Embryonic facial prominence (tissue), 1 donor: ENCODE measurements at regions not wholly inside any gene's neighbourhood (a gene's known extent, or its start where the extent isn't known, plus 50 kb on each side); places are given as distances from the start of the nearest gene placed in this dataset.

ENCODE experiments used
- DNase-seq: peaks from one replicate; pipeline ENCODE4 v3.0.0-alpha.2; 2016; ENCODE audit errors: extremely low spot score

DNA sequence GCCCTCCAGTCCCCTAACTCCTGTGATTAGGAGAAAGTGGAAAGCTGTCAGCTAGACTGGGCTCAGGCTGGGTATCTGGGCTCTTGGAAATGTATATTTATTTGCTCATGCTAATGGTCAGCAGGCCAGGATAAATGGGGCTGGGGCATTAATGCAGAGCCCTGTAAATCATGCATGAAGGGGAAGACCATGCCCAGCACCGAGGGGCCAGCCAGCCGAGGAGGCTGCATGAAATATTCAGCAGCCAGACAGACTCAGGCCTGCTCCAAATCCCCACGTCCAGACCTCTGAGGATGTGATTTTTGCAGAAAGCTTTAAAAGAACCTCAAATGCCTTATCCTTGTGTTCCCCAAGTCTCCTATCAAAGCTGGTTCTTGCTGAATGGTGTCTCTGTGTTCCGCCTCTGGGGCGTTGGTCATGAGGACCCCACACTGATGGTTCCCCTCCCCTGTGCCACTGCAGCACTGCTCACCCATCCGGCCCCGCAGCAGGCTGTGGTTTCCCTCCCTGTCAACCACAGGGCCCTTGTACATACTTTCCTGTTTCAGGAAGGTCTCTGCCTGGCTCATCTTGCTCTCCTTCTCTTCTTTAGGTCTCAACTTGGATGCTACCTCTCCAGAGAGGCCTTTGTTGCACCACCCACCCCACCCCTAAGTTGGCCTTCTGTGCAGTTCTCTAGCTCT, 358.4 kb downstream of the CDH26 start:
- DNase-seq: no peak

- DNase-seq: no peak
Observed at GRCh38 chr20:60317401-60317800, 359.2 kb downstream of the CDH26 start.

GRCh38 chr20:60321601-60322000, 363.4 kb downstream of the CDH26 start:
- no peak for DNase-seq

GRCh38 chr20:60326821-60327220, 368.6 kb downstream of the CDH26 start:
- no peak for DNase-seq

- no peak for DNase-seq
Observed at GRCh38 chr20:60327971-60328660, 369.9 kb downstream of the CDH26 start.

- DNase-seq: no peak
Observed at GRCh38 chr20:60330461-60330860, 372.2 kb downstream of the CDH26 start.

DNA sequence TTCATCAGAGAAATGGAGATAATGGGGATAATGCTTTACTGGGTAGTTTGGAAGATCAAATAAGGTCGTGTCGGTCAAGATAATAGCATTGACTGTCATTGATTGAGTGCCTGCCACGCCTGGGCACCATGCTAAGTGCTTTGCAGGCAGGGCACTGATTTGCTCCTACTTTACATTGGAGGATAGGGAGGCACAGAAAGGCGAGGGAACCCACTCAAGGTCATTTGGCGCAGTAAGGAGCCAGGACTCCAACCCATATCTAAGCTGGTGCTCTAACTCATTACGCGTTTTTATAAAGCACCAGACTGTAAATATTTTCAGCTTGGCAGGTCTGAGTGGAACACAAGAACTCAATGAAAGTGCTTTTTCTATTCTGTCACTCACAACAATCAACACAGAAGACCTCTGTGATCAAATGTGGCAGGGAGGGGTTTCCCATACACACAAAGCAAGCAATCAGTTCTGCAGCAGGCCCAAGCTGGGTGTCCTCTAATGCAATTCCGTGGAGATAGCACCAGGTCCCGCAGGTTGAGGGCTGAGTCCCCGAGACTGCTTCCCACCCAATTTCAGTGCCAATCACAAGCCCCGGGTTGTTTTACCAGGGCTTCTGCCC, 373.6 kb downstream of the CDH26 start:
- no peak for DNase-seq

DNA sequence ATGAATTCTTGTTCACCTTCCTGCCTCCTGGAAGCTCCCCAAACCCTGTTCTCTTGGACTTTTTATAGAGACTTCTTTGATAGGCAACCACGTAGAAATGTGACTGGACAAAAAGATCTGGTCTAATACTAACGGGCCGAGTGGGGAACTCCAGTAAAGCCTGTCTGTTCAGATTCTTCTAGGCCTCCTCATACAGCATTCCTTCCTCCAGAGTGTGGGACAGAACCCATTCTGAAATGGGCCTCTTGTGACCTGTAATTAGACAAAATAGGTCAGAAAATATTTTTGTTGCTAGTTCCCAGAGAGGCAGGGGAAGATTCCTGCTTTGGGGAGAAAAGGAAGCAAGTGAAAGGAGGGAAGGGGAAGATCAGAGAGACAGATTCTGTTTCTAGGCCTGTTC, 374.3 kb downstream of the CDH26 start:
- DNase-seq: no peak

DNA sequence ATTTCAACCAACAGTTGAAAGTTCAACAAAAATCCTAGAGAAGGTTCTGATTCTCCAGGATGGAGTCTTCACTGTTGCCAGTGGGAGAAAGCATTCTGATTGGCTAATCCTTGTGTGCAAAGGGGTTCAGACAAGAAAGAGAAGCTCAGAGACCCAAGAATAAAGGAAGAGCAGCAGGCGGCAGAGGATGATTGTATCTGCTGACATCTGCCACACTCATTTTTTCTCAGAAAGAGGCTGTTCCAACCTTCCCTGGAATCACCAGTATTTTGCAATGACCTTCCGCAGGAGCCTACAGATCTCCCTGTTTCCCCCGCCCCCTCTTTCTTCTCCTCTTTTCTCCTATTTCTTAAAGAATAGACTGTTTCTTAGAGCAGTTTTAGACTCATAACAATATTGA, 376.7 kb downstream of the CDH26 start:
- DNase-seq: no peak

DNA sequence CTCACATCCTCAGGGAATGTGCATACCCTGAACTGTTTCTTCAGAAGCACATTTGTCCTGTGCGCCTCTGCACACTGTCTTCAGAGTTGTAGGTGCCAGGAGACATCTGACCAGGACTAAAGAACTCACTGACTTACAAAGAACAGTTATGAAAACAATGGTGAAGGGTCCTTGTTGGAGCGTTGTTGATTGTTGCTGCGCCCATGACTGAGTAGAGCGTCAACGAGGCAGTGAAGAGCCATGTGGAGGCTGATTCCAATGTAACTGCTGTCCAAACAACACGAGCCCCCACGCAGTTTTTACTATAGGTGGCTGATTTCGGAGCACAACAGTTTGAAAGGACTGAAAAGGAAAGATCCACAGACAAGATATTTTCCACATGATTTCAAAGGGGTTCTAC, 380.3 kb downstream of the CDH26 start:
- DNase-seq: no peak

- DNase-seq: no peak
Observed at GRCh38 chr20:60339738-60340137, 381.5 kb downstream of the CDH26 start.

- no peak for DNase-seq
Observed at GRCh38 chr20:60340232-60340631, 382.0 kb downstream of the CDH26 start.

GRCh38 chr20:60341062-60341461, 382.8 kb downstream of the CDH26 start:
- DNase-seq: no peak

- no peak for DNase-seq
Observed at GRCh38 chr20:60345106-60345505, 386.9 kb downstream of the CDH26 start.

- DNase-seq: no peak
Observed at GRCh38 chr20:60349418-60349817, 391.2 kb downstream of the CDH26 start.

DNA sequence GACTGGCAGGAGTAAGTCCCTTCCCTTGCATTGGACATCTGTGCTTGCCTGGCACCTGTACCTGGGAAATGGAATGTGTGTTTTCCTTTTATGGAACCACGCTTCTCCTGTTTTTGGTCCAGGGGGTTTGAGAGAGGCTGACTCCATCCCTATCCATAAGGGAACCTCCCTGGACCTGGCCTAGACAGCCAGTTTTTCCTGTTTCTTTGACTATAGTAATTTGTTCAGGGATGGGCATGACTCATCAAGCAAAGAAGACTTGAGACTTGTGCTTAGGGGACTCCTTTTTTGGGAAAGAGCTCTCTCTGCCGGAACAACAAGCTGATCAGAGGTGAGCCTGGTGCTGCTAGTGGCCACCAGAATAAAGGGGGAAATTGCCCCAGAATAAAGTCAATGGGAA, 393.8 kb downstream of the CDH26 start:
- no peak for DNase-seq

GRCh38 chr20:60352596-60352995, 394.4 kb downstream of the CDH26 start:
- DNase-seq: no peak

DNA sequence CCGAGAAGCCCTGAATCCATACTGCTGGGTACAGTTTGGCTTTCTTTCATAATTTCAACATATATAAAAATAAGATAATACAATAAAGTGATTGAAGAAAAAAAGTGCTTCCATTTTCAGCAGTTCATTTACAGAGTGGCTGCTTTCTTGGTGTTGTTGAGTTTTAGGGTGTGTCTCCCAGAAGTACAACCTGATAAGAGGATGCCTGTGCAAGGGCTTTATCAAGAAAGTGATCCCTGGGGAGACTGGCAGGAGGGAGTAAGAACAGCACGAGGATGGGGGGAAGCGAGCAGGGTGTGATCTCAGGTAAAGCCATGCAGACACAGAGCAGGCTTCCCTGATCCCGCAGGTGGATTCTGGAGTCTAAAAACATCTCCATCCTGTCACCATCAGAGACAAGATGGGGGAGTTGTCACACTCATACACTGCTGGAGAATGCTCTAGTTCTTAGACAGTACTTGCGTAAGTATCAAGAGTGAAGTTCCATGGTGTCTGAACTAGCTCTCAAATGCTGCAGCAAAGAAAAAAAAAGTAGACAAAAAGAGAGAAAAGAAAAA, 395.9 kb downstream of the CDH26 start:
- DNase-seq: no peak

DNA sequence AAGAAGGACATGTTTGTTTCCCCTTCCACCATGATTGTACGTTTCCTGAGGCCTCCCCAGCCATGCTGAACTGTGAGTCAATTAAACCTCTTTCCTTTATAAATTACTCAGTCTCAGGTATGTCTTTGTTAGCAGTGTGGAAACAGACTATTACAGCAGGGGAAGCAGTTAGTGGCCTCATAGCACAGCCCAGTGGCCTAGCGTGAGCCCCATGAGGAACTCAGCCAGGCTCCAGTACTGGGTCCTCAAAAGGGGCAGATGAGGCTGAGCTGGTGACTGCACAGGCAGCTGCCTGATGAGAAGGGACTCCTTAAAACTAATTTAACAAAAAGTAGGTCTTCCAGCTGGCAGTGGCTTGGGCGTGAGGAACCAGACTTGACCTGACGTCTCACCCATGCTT, 399.9 kb downstream of the CDH26 start:
- no peak for DNase-seq

DNA sequence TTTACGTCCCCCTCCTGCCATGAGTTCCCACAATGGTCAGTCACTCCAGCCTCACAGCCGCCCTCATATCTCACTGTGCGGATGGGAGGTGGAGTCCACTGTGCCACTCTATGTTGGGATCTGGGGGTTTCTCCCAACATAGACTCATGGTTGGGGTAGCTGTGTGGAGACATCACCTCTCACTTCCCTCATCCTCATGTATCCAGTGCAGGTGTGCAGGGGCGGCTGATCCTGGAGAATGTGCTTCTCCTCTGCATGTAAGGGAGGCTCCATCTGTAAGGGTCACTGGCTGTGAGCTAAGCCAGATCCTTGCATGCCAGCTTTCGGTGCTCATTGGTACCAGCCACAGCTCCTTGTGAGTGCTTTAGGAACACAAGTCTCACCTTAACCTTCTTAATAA, 400.8 kb downstream of the CDH26 start:
- no peak for DNase-seq

DNA sequence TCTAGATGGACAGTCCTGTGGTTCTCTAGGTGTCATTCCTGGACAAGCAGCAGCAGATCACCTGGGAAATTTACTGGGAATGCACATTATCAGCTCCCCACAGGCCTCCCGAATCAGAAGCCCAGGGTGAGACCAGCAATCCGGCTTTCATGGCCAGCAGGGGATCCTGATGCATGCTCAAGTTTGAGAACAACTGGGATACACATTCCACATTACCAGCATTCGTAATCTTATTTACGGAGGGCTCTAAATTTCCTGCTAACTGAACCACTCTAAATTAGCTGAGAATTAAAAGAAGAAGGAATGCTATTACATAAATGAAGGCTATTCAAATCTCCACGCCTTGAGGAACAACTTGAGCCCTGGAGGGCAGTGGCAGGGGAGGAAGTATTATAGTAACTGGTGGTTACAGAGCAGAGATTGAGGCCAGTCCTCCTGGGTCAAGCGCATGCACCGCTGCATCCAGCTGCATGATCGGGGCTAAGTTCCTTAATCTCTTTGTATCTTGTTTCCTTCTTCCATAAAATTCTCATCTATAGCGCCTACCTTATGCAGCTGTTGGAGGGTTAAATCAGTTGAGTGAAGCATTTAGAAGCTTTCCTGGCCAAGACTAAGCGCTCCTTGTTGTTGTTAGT, 403.7 kb downstream of the CDH26 start:
- no peak for DNase-seq

DNA sequence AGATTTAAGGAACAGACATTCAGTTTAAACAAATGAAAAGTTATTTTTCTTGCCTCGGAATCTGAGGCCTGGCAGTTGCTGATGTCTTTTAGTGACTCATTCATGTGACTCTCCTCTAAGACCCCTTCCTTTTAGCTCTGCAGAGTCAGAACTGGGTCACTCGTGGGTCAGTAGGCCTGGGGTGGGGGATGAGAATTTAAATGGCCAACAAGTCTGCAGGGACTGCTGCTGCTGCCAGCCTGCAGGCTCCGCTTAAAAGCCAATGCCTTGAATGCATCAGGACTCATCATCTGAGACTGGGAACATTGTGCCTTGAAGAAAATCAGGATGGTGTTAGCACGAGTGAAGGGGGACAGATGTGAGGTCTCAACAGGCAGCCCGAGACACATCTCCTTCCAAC, 404.3 kb downstream of the CDH26 start:
- DNase-seq: no peak
